ENCODE measurements at regions not wholly inside any gene's neighbourhood (a gene's known extent, or its start where the extent isn't known, plus 50 kb on each side); places are given as distances from the start of the nearest gene placed in this dataset.

GRCh38 chr5:71912021-71912420 is 192.9 kb downstream of the CARTPT start:
- H3K4me1 ChIP-seq = peaks cover 4% of the 10 kb centered on the region; the same call in 1 of the 3 replicates
- DNase-seq (ENCODE audit: low read depth in 1 of 2, low spot score in 1 of 2) = no peak
- TF ChIP-seq ZFP36 (IDR thresholded peaks at IDR 0.05; ENCODE audit: borderline replicate concordance, partially characterized antibody) = peak; percentile 35
- TF ChIP-seq PHF8 (IDR thresholded peaks at IDR 0.05; ENCODE audit: borderline replicate concordance, low read depth) = no peak
- no peak for TF ChIP-seq FOSL2 (IDR thresholded peaks at IDR 0.05)
- TF ChIP-seq FOSL2 (CRISPR knock-in tag; IDR thresholded peaks at IDR 0.05) = no peak
- TF ChIP-seq GATA3 (IDR thresholded peaks at IDR 0.05; ENCODE audit: borderline replicate concordance) = no peak
- TF ChIP-seq ZNF302 (CRISPR knock-in tag; IDR thresholded peaks at IDR 0.05) = no peak
- TF ChIP-seq NFE2L2 (conservative IDR thresholded peaks at IDR 0.05; ENCODE audit: low read length) = no peak
- TF ChIP-seq ATOH8 (CRISPR knock-in tag; IDR thresholded peaks at IDR 0.05; ENCODE audit: low read depth) = no peak
- TF ChIP-seq MAFK (IDR thresholded peaks at IDR 0.05; ENCODE audit: partially characterized antibody) = peak; percentile 42
- TF ChIP-seq FOXS1 (CRISPR knock-in tag; IDR thresholded peaks at IDR 0.05) = no peak
- TF ChIP-seq FOSB (CRISPR knock-in tag; IDR thresholded peaks at IDR 0.05) = no peak
- TF ChIP-seq NR3C1 (IDR thresholded peaks at IDR 0.05) = no peak
- 86% methylated on average over 1 of the region's 1 CpG for WGBS (ENCODE audit: missing lambda C conversion rate)
- H3K9me3 ChIP-seq = peaks cover 12% of the 10 kb centered on the region; the same call in 1 of the 3 replicates
- no peak overlapping the region for H3K27ac ChIP-seq
- no peak for ATAC-seq
- FAIRE-seq = no peak
- H3K4me2 ChIP-seq = no peak overlapping the region
- POLR2A ChIA-PET = no interaction called here
- CTCF ChIA-PET = interaction anchor here (0.9 to 1.9 kb wide), 3 partner anchors 10 to 129 kb away, joined by 3 to 5 read pairs (median 4); no protein-coding TSS in a partner anchor
- no peak overlapping the region for H3K4me3 ChIP-seq

- no peak for DNase-seq (ENCODE audit: low read depth in 1 of 2, low spot score in 1 of 2)
- Histone ChIP-seq H3K4me2 (no peak overlapping the region), H3K27ac (no peak overlapping the region), H3K4me1 (no peaks in the 10 kb centered on the region), H3K4me3 (no peak overlapping the region), H3K9me3 (peaks cover 12% of the 10 kb centered on the region; the same call in 1 of the 3 replicates)
- 92% methylated on average over 2 of the region's 2 CpGs for whole genome bisulfite sequencing (ENCODE audit: missing lambda C conversion rate)
- ChIA-PET POLR2A (no interaction called here), CTCF (no interaction called here)
- no peak for FAIRE-seq
- no peak for ATAC-seq
- no peak for TF ChIP-seq HOXA7 (CRISPR knock-in tag; IDR thresholded peaks at IDR 0.05)
- TF ChIP-seq SREBF2 (IDR thresholded peaks at IDR 0.05) = no peak
- TF ChIP-seq RAD21 (conservative IDR thresholded peaks at IDR 0.05 in 1 of 2, IDR thresholded peaks at IDR 0.05 in 1 of 2) = no peak
Observed at GRCh38 chr5:71914281-71914680, 193.0 kb upstream of the MAP1B start.

- Histone ChIP-seq H3K9me3 (peaks cover 22% of the 10 kb centered on the region; the same call in 1 of the 3 replicates), H3K4me2 (peak overlapping the region; percentile 56), H3K27ac (peak overlapping the region; percentile 81 to 83), H3K4me1 (peaks cover 44% of the 10 kb centered on the region), H3K4me3 (no peak overlapping the region)
- no peak for FAIRE-seq
- CTCF ChIA-PET = interaction anchor here (0.8 to 2.4 kb wide), 9 partner anchors 10 to 386 kb away, joined by 3 to 8 read pairs (median 4); no protein-coding TSS in a partner anchor
- peak; percentile 49 to 89 for DNase-seq (ENCODE audit: low read depth in 1 of 2, low spot score in 1 of 2)
- POLR2A ChIA-PET = interaction anchor here (1.0 to 1.8 kb wide), 4 partner anchors 10 to 185 kb away, joined by 3 to 7 read pairs (median 5); no protein-coding TSS in a partner anchor
- peak; percentile 83 to 90 for ATAC-seq
- no peak for TF ChIP-seq NFE2L2 (conservative IDR thresholded peaks at IDR 0.05; ENCODE audit: low read length)
- TF ChIP-seq KDM1A (IDR thresholded peaks at IDR 0.05; ENCODE audit: low read depth) = no peak
- no peak for TF ChIP-seq ELK1 (IDR thresholded peaks at IDR 0.05; ENCODE audit: low read depth, low read length)
- no peak for TF ChIP-seq CHD4 (IDR thresholded peaks at IDR 0.05; ENCODE audit: borderline replicate concordance)
- TF ChIP-seq POLR2A (IDR thresholded peaks at IDR 0.05; ENCODE audit: low read length) = no peak
- no peak for TF ChIP-seq E2F6 (IDR thresholded peaks at IDR 0.05; ENCODE audit: borderline replicate concordance, low read depth)
- no peak for TF ChIP-seq CBX2 (IDR thresholded peaks at IDR 0.05; ENCODE audit: borderline replicate concordance, low read depth)
- no peak for TF ChIP-seq ZNF302 (CRISPR knock-in tag; IDR thresholded peaks at IDR 0.05)
- no peak for TF ChIP-seq RARB (CRISPR knock-in tag; IDR thresholded peaks at IDR 0.05)
- TF ChIP-seq EHF (CRISPR knock-in tag; IDR thresholded peaks at IDR 0.05) = no peak
- no peak for TF ChIP-seq NR3C1 (IDR thresholded peaks at IDR 0.05)
- no peak for TF ChIP-seq EHMT2 (IDR thresholded peaks at IDR 0.05; ENCODE audit: low read depth)
- TF ChIP-seq HOXB5 (CRISPR knock-in tag; IDR thresholded peaks at IDR 0.05) = no peak
- no peak for TF ChIP-seq ZC3H11A (IDR thresholded peaks at IDR 0.05)
- no peak for TF ChIP-seq CBX8 (IDR thresholded peaks at IDR 0.05)
- no peak for TF ChIP-seq PHF8 (IDR thresholded peaks at IDR 0.05; ENCODE audit: borderline replicate concordance, low read depth)
- no peak for TF ChIP-seq TFCP2L1 (CRISPR knock-in tag; IDR thresholded peaks at IDR 0.05)
- TF ChIP-seq BCL3 (IDR thresholded peaks at IDR 0.05) = no peak
- peak in 1 of 2 experiments; percentile 53; a peak in 2 of 4 replicates for TF ChIP-seq CEBPB (IDR thresholded peaks at IDR 0.05)
- TF ChIP-seq ZSCAN20 (CRISPR knock-in tag; IDR thresholded peaks at IDR 0.05) = no peak
- TF ChIP-seq JUNB (IDR thresholded peaks at IDR 0.05) = peak; percentile 37; the same call in 1 of the 2 replicates
- TF ChIP-seq PBX3 (IDR thresholded peaks at IDR 0.05) = no peak
Observed at GRCh38 chr5:71922584-71923106, 184.6 kb upstream of the MAP1B start.

All from A549 (cell line).